GM23338 (cell line): ENCODE measurements at regions not wholly inside any gene's neighbourhood (a gene's known extent, or its start where the extent isn't known, plus 50 kb on each side); places are given as distances from the start of the nearest gene placed in this dataset.

Experiments
- JUNB ChIP-seq: IDR thresholded peaks from one replicate; pipeline ENCODE4 v1.6.1; 2016; ENCODE audit warnings: antibody characterized with exemption; ENCODE audit not compliant: unreplicated experiment
- POLR2AphosphoS5 ChIP-seq: IDR thresholded peaks from 2 replicates; pipeline ENCODE4 v1.6.1; 2016; ENCODE audit warnings: antibody characterized with exemption, low read depth
- TF ChIP-seq, protein P1 (sequence below), 2 experiments: fragments of 200-600 bp in 1 of 2; sonication (generic) in 1 of 2; conservative IDR thresholded peaks; 2 replicates each; pipeline versions ENCODE4 v1.5.1 to v1.6.1; 2016 to 2017; ENCODE audit warnings: antibody characterized with exemption in 2 of 2, low read depth in 2 of 2, mild to moderate bottlenecking in 2 of 2, moderate library complexity in 1 of 2

DNA sequence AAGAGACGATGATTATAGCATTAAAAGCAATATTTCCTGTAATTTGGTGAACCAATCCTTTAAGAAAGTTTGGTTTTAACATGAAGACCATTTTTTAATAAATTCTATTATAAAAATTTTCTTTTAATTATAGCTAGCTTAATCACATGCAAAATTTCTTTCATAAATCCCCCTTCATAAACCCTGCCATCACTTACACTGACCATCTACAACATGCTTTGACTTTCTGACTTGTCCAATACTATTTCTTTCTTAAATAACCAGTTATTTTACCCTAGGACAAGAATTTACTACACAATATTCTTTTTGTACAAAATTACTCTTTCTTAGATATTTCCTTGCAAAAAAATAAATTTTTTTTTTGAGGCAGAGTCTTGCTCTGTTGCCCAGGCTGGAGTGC, 1334.8 kb downstream of the CDH11 start:
- TF ChIP-seq, protein P1, sequence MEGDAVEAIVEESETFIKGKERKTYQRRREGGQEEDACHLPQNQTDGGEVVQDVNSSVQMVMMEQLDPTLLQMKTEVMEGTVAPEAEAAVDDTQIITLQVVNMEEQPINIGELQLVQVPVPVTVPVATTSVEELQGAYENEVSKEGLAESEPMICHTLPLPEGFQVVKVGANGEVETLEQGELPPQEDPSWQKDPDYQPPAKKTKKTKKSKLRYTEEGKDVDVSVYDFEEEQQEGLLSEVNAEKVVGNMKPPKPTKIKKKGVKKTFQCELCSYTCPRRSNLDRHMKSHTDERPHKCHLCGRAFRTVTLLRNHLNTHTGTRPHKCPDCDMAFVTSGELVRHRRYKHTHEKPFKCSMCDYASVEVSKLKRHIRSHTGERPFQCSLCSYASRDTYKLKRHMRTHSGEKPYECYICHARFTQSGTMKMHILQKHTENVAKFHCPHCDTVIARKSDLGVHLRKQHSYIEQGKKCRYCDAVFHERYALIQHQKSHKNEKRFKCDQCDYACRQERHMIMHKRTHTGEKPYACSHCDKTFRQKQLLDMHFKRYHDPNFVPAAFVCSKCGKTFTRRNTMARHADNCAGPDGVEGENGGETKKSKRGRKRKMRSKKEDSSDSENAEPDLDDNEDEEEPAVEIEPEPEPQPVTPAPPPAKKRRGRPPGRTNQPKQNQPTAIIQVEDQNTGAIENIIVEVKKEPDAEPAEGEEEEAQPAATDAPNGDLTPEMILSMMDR (conservative IDR thresholded peaks at IDR 0.05; ENCODE audit: low read depth in 2 of 2), result no peak
- no peak for TF ChIP-seq POLR2AphosphoS5
- TF ChIP-seq JUNB, result no peak
